ENCODE measurements at regions not wholly inside any gene's neighbourhood (a gene's known extent, or its start where the extent isn't known, plus 50 kb on each side); places are given as distances from the start of the nearest gene placed in this dataset.
A peak's percentile ranks its signal among the peaks of the same experiment; 100 is the strongest.

- no peak overlapping the region for H3K4me2 ChIP-seq (ENCODE audit: low read length, poor library complexity, severe bottlenecking)
- no peak overlapping the region for H2AK5ac ChIP-seq (ENCODE audit: low read length, severe bottlenecking)
- H3K14ac ChIP-seq (ENCODE audit: low read length in 2 of 2), result no peak overlapping the region
- peak; percentile 32 for DNase-seq
- H4K8ac ChIP-seq (ENCODE audit: low read length), result peak overlapping the region; percentile 55
- no peaks in the 10 kb centered on the region for H3K79me1 ChIP-seq (replicated peaks; ENCODE audit: low read length, poor library complexity, severe bottlenecking)
- no peaks in the 10 kb centered on the region for H3K27me3 ChIP-seq (ENCODE audit: control insufficient read depth in 1 of 2, insufficient read depth in 1 of 2, low read length in 2 of 2)
- no peak overlapping the region for H2BK5ac ChIP-seq (ENCODE audit: low read depth, low read length, poor library complexity, severe bottlenecking)
- H2BK12ac ChIP-seq (ENCODE audit: low read length in 2 of 2), result no peak overlapping the region
- H3K23ac ChIP-seq (ENCODE audit: low read length in 2 of 2), result no peak overlapping the region
- H3K4me1 ChIP-seq (ENCODE audit: control insufficient read depth, insufficient read depth, low read depth, low read length), result no peaks in the 10 kb centered on the region
- peak overlapping the region; percentile 71 for H3K9ac ChIP-seq (ENCODE audit: low read length)
- no peaks in the 10 kb centered on the region for H3K9me3 ChIP-seq (ENCODE audit: control insufficient read depth, low read length)
- H2BK120ac ChIP-seq (ENCODE audit: low read depth, low read length), result no peak overlapping the region
- WGBS, result 92% methylated on average over 5 of the region's 5 CpGs
- no peak overlapping the region for H3K4ac ChIP-seq (ENCODE audit: low read depth in 1 of 2, low read length in 2 of 2)
- no peak overlapping the region for H3K18ac ChIP-seq (ENCODE audit: low read depth in 1 of 2, low read length in 2 of 2)
- no peak overlapping the region for H2BK15ac ChIP-seq (ENCODE audit: low read depth, poor library complexity, severe bottlenecking)
- no peaks in the 10 kb centered on the region for H3K36me3 ChIP-seq (ENCODE audit: control insufficient read depth in 1 of 2, insufficient read depth in 2 of 2, low read depth in 1 of 2, low read length in 2 of 2)
- no peak overlapping the region for H2AFZ ChIP-seq (ENCODE audit: low read depth, low read length)
- H4K91ac ChIP-seq (ENCODE audit: low read length), result no peak overlapping the region
- H3K4me3 ChIP-seq (ENCODE audit: insufficient read depth in 1 of 2, low read depth in 1 of 2, low read length in 2 of 2), result peak overlapping the region in 1 of 2 experiments; percentile 67
- H3K27ac ChIP-seq (ENCODE audit: low read length, poor library complexity, severe bottlenecking), result no peak overlapping the region
These were observed 341.0 kb upstream of the CD180 start for GRCh38 chr5:67537439-67538148.

DNA sequence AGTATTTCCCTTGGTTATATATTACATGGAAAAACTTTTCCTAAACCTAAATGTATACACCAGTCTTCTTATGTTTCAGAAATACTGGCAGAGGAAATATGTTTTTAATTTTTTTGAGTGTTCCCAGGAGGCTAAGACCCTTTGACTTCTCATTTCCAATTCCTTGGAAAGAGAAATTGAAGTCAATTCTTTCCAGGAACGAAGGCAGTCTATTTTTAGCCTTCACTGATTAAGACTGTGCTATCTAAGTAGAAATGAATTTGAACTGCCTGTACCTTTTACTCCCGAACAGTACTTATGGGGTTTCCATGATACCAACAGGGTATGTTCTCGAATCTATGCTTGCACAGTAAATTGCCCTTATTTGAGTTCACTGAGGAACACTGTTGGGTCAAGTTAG is 340.3 kb upstream of the CD180 start:
- Histone ChIP-seq H3K4me1 (ENCODE audit: control insufficient read depth, insufficient read depth, low read depth, low read length) (no peaks in the 10 kb centered on the region), H2BK5ac (ENCODE audit: low read depth, low read length, poor library complexity, severe bottlenecking) (no peak overlapping the region), H3K4me2 (ENCODE audit: low read length, poor library complexity, severe bottlenecking) (no peak overlapping the region), H3K9ac (ENCODE audit: low read length) (peak overlapping the region; percentile 71), H3K4ac (ENCODE audit: low read depth in 1 of 2, low read length in 2 of 2) (no peak overlapping the region), H4K91ac (ENCODE audit: low read length) (no peak overlapping the region), H3K27ac (ENCODE audit: low read length, poor library complexity, severe bottlenecking) (no peak overlapping the region), H2BK12ac (ENCODE audit: low read length in 2 of 2) (no peak overlapping the region), H3K18ac (ENCODE audit: low read depth in 1 of 2, low read length in 2 of 2) (no peak overlapping the region), H2BK120ac (ENCODE audit: low read depth, low read length) (no peak overlapping the region), H2AK5ac (ENCODE audit: low read length, severe bottlenecking) (no peak overlapping the region), H3K23ac (ENCODE audit: low read length in 2 of 2) (no peak overlapping the region), H3K4me3 (ENCODE audit: insufficient read depth in 1 of 2, low read depth in 1 of 2, low read length in 2 of 2) (peak overlapping the region in 1 of 2 experiments; percentile 67), H2BK15ac (ENCODE audit: low read depth, poor library complexity, severe bottlenecking) (no peak overlapping the region), H2AFZ (ENCODE audit: low read depth, low read length) (no peak overlapping the region), H3K36me3 (ENCODE audit: control insufficient read depth in 1 of 2, insufficient read depth in 2 of 2, low read depth in 1 of 2, low read length in 2 of 2) (no peaks in the 10 kb centered on the region), H3K27me3 (ENCODE audit: control insufficient read depth in 1 of 2, insufficient read depth in 1 of 2, low read length in 2 of 2) (no peaks in the 10 kb centered on the region), H4K8ac (ENCODE audit: low read length) (no peak overlapping the region), H3K9me3 (ENCODE audit: control insufficient read depth, low read length) (no peaks in the 10 kb centered on the region), H3K14ac (ENCODE audit: low read length in 2 of 2) (no peak overlapping the region), H3K79me1 (replicated peaks; ENCODE audit: low read length, poor library complexity, severe bottlenecking) (no peaks in the 10 kb centered on the region)
- WGBS, result 85% methylated on average over 2 of the region's 3 CpGs
- DNase-seq, result peak; percentile 28

- Histone ChIP-seq H3K27me3 (ENCODE audit: control insufficient read depth in 1 of 2, insufficient read depth in 1 of 2, low read length in 2 of 2) (no peaks in the 10 kb centered on the region), H3K4me3 (ENCODE audit: insufficient read depth in 1 of 2, low read depth in 1 of 2, low read length in 2 of 2) (no peak overlapping the region)
- 85% methylated on average over 5 of the region's 6 CpGs for WGBS
These were observed 334.1 kb upstream of the CD180 start for GRCh38 chr5:67530609-67531255.

GRCh38 chr5:67528953-67529352 is 332.4 kb upstream of the CD180 start:
- no peak overlapping the region for H2BK15ac ChIP-seq (ENCODE audit: low read depth, poor library complexity, severe bottlenecking)
- no peak overlapping the region for H4K91ac ChIP-seq (ENCODE audit: low read length)
- no peak overlapping the region for H3K18ac ChIP-seq (ENCODE audit: low read depth in 1 of 2, low read length in 2 of 2)
- H3K4me3 ChIP-seq (ENCODE audit: insufficient read depth in 1 of 2, low read depth in 1 of 2, low read length in 2 of 2), result no peak overlapping the region
- peaks cover 10% of the 10 kb centered on the region for H3K9me3 ChIP-seq (ENCODE audit: control insufficient read depth, low read length)
- no peaks in the 10 kb centered on the region for H3K27me3 ChIP-seq (ENCODE audit: control insufficient read depth in 1 of 2, insufficient read depth in 1 of 2, low read length in 2 of 2)
- no peaks in the 10 kb centered on the region for H3K36me3 ChIP-seq (ENCODE audit: control insufficient read depth in 1 of 2, insufficient read depth in 2 of 2, low read depth in 1 of 2, low read length in 2 of 2)
- H2AK5ac ChIP-seq (ENCODE audit: low read length, severe bottlenecking), result no peak overlapping the region
- no peak overlapping the region for H2BK5ac ChIP-seq (ENCODE audit: low read depth, low read length, poor library complexity, severe bottlenecking)
- H3K23ac ChIP-seq (ENCODE audit: low read length in 2 of 2), result no peak overlapping the region
- H3K79me1 ChIP-seq (replicated peaks; ENCODE audit: low read length, poor library complexity, severe bottlenecking), result no peaks in the 10 kb centered on the region
- no peak overlapping the region for H3K14ac ChIP-seq (ENCODE audit: low read length in 2 of 2)
- no peak overlapping the region for H2BK120ac ChIP-seq (ENCODE audit: low read depth, low read length)
- no peak overlapping the region for H4K8ac ChIP-seq (ENCODE audit: low read length)
- peak; percentile 11 for DNase-seq
- H2BK12ac ChIP-seq (ENCODE audit: low read length in 2 of 2), result no peak overlapping the region
- H3K4ac ChIP-seq (ENCODE audit: low read depth in 1 of 2, low read length in 2 of 2), result no peak overlapping the region
- H3K4me1 ChIP-seq (ENCODE audit: control insufficient read depth, insufficient read depth, low read depth, low read length), result no peaks in the 10 kb centered on the region
- H2AFZ ChIP-seq (ENCODE audit: low read depth, low read length), result no peak overlapping the region
- 41% methylated on average over 3 of the region's 3 CpGs for WGBS
- H3K27ac ChIP-seq (ENCODE audit: low read length, poor library complexity, severe bottlenecking), result no peak overlapping the region
- H3K9ac ChIP-seq (ENCODE audit: low read length), result no peak overlapping the region
- no peak overlapping the region for H3K4me2 ChIP-seq (ENCODE audit: low read length, poor library complexity, severe bottlenecking)

More at GRCh38 chr5:67530609-67531255, 334.1 kb upstream of the CD180 start:
- Histone ChIP-seq H3K23ac (ENCODE audit: low read length in 2 of 2) (no peak overlapping the region), H3K36me3 (ENCODE audit: control insufficient read depth in 1 of 2, insufficient read depth in 2 of 2, low read depth in 1 of 2, low read length in 2 of 2) (no peaks in the 10 kb centered on the region), H2BK12ac (ENCODE audit: low read length in 2 of 2) (peak overlapping the region in 1 of 2 experiments; percentile 84), H2AK5ac (ENCODE audit: low read length, severe bottlenecking) (no peak overlapping the region), H3K4ac (ENCODE audit: low read depth in 1 of 2, low read length in 2 of 2) (no peak overlapping the region), H3K9me3 (ENCODE audit: control insufficient read depth, low read length) (peaks cover 10% of the 10 kb centered on the region), H3K4me2 (ENCODE audit: low read length, poor library complexity, severe bottlenecking) (no peak overlapping the region), H3K79me1 (replicated peaks; ENCODE audit: low read length, poor library complexity, severe bottlenecking) (no peaks in the 10 kb centered on the region), H3K14ac (ENCODE audit: low read length in 2 of 2) (no peak overlapping the region), H3K9ac (ENCODE audit: low read length) (no peak overlapping the region), H4K91ac (ENCODE audit: low read length) (no peak overlapping the region), H2BK15ac (ENCODE audit: low read depth, poor library complexity, severe bottlenecking) (no peak overlapping the region), H3K18ac (ENCODE audit: low read depth in 1 of 2, low read length in 2 of 2) (no peak overlapping the region), H4K8ac (ENCODE audit: low read length) (no peak overlapping the region), H2BK120ac (ENCODE audit: low read depth, low read length) (no peak overlapping the region), H2BK5ac (ENCODE audit: low read depth, low read length, poor library complexity, severe bottlenecking) (no peak overlapping the region), H2AFZ (ENCODE audit: low read depth, low read length) (no peak overlapping the region), H3K4me1 (ENCODE audit: control insufficient read depth, insufficient read depth, low read depth, low read length) (no peaks in the 10 kb centered on the region), H3K27ac (ENCODE audit: low read length, poor library complexity, severe bottlenecking) (no peak overlapping the region)
- no peak for DNase-seq
